Stimulated activated naive CD8-positive, alpha-beta T cell treated with anti-CD3 and anti-CD28 coated beads, Interleukin-15, Interleukin-2, amounts not matched to agents 100 U/mL and 50 U/mL, for 24 hours (primary cell): ENCODE measurements at regions not wholly inside any gene's neighbourhood (a gene's known extent, or its start where the extent isn't known, plus 50 kb on each side); places are given as distances from the start of the nearest gene placed in this dataset.

Experiments
- ATAC-seq: fragments of 150-1000 bp; cut with Tn5 transposase; one replicate; pipeline ENCODE4 v1.10.0; 2021
- DNase-seq: peaks from one replicate; pipeline ENCODE4 v3.0.0; 2021

DNA sequence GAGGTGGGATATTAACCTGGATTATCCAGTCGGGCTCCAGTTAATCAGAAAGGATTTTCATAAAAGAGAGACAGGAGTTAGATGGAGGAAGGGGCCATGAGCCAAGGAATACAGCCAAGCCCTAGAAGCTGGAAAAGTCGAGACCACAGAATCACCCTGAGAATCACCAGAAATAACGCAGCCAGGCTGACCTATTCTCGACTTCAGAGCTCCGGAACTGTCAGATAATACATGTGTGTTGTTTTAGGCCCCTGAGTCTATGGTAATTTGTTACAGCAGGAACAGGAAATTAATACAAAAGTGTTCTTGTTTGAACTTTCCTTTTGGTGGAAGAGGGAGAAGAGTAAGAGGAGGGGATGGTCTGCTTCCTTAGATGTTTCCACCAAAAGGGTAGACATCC lies 208.1 kb downstream of the JCAD start:
- DNase-seq, result no peak
- ATAC-seq, result no peak

DNA sequence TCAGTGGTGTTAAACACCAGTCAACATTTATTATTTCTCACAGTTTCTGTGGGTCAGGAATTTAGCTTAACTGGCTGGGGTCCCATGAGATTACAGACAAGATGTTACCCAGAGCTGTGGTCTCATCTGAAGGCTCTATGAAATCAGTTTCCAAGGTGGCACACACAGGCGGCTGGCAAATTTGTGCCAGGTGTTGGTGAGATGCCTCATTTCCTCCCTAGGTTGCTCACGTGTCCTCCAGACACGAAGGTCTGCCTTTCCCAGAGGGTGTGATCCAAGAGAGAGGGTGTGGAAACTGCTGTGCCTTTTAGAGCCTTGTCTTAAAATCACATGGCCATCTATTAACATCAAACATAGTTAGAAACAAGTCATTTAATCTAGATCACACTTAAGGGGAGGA lies 209.0 kb downstream of the JCAD start:
- DNase-seq (no peak), ATAC-seq (no peak)

DNA sequence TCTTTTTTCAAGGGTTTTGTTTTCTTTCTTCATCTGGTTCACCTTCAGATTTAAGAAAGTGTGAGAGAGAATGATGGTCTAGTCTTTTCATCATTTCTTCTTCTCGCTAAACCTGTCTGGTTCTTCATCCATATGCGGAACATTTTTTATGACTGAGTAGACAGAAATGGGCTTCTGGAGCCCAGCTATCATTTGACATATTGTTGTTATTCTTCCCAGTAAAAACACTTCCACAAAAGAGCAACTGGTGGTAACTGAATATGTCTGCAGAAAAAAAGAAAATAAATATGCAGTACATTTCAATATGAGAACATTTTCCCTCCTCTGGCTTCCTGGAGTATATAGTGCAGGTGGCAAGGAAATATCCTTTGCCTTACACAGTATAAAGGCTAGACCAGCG lies 209.5 kb downstream of the JCAD start:
- ATAC-seq (no peak), DNase-seq (no peak)

DNA sequence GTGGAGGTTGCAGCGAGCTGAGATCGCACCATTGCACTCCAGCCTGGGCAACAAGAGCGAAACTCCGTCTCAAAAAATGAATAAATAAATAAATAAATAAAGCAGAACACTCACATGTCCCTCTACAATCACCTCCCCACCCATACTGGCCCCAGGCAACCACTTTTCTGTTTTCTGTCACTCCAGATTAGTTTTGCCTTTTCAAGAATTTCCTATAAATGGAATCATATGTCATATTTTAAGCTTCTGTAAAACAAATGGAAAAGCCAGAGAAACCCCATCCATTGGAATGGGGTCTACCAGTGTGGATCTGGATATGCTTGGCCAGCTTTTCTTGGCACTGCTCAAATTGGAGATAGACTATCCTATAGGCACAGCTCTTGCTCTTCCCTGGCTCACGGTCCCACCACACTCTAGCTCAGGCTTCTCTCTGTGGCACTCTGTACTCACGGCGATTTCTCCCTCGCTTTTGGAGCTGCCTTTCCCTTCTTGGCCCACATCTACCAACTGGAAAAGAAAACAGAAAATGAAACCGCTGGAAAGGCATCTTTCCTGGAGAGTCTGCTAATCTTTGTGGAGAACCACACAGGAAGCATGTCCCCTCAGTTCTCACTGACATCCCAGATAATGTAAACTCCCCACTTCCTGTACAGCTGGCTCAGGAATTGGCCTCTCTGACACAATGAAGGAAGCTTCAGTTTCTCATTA lies 210.1 kb downstream of the JCAD start:
- ATAC-seq (no peak), DNase-seq (no peak)

DNA sequence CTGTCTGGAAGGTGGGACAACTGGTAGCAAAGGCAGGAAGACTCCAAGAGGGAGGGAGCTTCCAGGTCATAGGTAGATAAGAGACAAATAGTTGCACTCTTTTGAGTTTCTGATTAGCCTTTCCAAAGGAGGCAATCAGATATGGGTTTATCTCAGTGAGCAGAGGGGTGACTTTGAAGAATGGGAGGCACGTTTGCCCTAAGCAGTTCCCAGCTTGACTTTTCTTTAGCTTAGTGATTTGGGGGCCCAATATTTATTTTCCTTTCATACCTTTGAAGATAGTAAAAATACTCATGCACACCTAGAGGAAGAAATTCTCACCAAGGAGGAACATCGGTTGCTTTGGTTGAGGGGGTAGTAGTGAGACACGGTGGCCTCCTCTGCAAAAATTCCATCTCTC lies 212.1 kb upstream of the SVIL start:
- ATAC-seq (no peak), DNase-seq (no peak)

DNA sequence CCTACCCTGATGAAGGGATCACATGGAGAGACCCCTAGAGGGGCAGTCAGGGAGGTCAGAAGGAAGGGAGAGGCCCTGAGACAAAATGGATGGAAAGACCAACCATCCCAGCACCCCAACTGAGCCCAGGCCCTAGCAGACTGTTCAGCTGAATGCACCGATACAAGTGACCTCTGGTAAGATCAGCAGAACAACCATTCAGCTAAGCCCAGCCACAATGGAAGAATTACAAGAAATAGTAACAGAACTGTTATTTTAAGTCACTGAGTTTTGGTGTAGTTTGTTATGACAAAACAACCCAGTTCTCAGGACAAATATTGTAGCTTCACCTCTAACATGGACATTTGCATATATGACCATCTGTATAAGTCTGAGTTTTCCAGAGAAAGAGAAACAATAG lies 210.4 kb upstream of the SVIL start:
- ATAC-seq (no peak), DNase-seq (no peak)

DNA sequence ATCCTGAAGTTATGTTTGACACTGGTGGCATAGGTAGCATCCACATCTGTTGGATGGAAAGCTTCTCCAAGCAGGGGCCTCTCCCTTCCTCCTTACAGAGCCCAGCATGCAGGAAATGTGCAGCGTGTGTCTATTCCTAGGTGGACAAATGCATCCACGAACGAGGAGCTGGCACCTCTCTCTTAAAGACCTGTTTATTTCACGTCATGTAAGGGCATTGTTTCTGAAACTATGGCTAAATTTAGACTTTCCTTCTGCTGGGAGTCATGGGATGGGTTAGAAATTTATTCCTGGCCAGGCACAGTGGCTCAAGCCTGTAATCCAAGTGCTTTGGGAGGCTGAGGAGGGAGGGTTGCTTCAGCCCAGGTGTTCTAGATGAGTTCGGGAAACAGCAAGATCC lies 208.4 kb upstream of the SVIL start:
- no peak for DNase-seq
- no peak for ATAC-seq

DNA sequence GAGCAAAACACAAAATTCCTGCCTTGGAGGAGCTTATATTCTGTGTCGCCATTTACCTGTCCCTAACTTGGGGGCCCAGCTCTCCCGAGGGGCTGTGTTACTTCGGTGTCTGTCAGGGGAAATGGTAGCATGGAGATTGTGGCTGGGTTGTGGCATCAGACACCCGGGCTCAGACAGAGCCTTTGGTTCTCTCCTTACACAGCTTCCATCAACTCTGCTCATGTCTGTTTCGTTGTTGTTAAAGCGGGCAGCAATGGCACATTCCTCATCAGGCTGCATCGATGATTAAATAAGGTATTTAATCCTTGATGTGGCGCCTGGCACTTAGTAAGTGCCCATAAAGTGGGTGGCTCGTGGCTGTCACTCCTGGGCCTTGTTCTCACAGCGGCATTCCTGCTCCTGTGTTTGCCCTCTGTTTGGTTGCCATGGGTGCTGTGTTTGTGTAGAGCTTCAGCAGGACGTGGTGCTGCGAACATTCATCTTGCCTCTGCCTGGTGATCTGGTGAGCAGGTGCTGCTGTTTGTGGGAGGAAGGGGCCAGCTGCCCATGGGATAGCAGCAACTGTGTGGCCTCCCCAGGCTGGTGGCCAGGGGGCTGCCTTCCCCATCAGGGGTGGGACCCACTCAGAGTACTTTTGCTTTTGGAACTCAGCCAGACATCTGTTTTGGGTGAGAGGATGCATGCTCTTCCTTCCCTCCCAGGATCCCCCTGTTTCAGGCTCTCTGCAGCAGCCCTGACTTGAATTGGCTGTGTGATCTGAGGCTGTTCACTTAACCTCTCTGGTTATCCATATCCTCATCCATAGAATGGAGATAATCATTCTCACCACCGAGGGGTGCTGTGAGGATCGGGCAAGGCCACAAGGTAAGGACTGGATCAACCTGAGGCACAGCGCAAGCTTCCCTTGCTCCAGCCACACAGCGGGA lies 207.2 kb upstream of the SVIL start:
- ATAC-seq, result no peak
- no peak for DNase-seq

DNA sequence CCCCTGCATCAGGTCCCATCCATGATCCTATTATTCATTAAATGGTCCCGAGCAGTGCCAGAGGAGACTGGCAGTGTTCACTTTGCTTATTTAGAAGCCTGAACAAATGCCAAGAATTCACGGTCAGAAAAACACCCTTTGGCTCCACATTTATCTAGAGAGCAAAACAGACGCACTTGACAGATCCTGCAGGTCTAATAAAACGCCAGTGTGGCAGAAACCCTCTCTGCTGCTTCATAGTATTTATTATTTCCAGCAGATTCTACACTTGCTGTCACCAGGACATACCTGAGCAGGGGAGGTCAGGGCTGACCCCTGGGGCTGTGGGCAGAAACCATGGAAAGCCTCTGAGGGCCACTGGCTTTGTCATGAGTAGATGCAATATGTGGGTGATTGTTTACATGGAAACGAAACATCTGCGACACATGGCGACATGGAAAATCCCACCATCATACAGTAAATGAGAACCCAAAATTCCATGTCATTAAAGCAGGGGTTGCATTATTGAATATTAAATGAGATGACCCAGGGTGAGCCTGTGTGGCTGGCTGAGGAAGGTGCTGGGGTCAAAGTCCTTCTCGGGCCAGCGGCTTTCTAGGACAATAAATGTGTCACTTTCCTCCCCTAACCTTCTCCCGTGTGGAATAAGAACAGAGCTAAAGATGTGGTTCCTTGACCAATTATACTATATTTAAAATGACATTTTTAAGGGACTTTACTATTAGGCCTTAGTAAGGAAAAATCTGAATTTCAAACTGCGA lies 205.9 kb upstream of the SVIL start:
- ATAC-seq (no peak), DNase-seq (no peak)

DNA sequence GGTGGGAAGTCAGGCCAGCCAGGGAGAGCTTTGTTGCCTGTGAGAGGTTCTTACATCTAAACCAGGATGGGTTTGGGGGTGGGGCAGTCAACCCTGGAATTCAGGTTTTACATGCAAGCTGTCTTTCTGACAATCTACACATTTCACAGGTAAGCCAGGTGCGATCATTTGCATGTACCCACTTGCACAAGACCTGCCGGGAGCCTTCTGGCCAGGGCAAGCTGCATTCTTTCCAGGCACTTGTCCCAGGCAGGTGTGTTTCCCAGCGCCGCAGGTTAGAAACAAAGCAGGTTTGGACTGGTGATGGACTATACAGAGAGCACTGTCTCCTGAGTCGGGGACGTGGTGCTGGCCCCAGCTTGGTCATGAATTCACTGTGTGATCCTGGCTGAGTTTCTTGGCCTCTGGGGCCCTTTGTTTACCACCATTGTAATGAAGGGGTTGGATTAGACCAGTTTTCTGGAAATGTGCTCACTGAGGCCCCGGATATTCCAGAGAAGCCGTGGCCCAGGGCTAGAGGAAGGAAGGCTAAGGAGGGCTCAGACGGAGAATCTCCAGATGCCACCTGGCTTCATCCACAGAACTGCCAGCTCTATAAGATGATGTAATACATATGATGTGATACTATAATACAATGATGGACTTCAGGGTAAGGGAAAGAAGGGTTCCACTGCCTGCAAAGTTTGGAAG lies 205.2 kb upstream of the SVIL start:
- ATAC-seq, result no peak
- no peak for DNase-seq

DNA sequence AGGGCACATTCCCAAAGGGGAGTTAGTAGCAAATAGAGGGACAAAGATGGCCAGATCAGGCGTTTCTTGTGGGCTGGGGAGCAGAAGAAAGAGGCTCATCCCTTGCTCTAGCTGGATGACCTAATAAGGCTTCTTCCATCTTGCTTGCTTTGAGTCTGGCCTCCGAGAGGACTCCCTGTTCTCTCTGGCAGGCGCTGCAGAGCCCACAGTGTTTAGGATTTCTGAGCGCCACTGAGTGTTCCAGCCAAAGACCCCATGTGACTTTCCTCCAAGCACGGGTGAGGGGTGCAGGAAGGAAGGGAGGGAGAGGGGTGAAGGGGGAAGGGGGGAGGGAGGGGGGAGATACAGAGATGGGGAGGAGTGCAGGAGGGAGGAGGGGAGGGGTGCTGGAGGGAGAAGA lies 203.8 kb upstream of the SVIL start:
- DNase-seq (no peak), ATAC-seq (no peak)

DNA sequence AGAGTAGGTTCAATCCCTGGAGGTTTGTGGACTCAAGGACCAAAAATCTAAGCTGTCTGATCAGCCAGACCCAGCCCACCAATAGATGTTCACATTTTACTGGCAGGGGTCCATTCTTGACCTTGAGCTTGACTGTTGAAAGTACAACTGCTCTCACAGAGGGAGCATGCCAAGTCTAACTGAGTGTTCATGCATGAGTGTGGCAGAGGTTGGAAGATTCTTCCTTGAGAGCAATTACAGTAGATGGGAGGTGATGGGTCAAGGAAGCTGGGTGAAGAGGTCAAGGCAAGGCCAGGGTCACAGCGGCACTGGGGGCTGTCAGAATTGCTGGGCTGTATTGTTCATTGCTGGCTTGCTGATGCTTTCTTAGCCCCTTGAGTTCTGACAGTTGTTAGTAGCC lies 202.8 kb upstream of the SVIL start:
- DNase-seq (no peak), ATAC-seq (no peak)

DNA sequence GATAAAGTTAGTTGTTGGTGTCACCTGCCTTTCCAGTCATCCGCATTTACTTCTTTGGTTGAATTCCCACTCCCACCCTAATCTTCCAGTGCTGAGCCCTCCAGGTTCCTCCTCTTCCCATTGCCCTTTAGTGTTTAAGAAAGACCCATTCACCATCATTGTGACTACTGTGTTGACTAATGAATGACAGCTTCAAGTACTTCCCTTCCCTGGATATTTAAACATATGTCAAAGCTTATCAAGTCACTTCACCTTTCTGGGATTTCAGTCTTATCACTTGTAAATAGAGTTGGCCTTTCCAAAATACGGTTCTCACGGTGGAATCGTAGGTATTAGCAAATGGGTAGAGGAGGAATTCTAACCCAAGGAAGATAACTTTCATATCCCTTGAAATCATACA lies 201.6 kb upstream of the SVIL start:
- ATAC-seq (no peak), DNase-seq (no peak)

DNA sequence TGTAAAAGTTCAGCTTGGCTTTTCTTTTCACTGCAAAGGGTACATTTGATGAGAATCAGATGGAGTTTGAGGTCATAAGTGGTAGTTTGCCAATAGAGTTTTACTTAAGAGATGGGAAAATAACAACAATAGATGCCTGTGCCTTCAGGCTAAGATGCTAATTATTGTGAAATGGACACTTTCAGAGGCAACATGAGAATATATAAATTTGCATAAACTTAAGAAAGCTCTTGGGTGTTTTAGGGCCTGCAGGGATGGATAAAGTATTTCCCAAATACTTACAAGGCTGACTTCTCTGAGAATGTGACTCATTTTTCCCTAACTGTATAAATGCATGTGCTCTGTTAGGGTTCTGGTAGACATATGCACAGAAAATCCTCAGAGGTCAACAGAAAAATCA lies 200.3 kb upstream of the SVIL start:
- no peak for ATAC-seq

DNA sequence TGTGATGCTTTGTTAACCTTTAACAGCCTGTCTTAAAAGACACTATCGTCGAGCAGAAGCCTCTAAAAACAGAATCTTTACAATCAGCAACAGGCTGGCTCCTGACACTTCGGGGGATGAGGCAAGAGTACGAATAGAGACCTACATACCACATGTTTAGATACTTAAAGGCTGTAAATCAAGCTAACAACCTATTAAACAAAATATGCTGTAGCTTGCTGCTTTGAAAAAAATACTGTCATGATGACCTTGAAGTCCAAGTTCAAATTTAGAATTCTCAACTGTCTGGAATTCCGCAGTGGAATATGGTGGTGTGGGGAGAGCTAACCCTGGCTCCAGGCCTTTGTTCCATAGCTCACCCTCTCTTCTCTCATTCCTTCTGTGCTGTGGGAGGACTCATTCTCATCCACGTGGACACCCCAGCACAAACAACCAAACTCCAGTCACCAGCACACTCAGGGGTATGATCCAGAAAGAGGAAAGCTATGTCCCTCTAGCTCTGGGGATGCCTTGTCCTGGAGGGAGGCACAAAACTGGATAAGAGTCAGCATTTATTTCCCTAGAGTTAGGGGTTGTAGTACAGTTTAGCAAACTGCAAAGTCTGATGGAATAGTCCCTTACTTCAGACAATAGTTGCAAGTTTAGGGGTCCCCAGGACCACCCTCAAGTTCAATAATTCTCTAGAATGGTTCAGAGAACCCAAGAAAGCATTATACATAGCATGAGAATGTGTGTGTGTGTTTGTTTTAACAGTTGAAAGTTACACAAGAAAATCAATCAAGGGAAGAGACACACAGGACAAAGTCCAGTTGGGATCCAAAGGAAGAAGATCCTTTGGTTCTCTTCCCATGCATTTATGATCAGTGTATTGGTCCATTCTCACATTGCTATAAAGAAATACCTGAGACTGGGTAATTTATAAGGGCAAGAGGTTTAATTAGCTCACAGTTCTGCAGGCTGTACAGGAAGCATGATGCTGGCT lies 196.1 kb upstream of the SVIL start:
- no peak for ATAC-seq
- no peak for DNase-seq

More for the DNA sequence above, 200.3 kb upstream of the SVIL start:
- no peak for DNase-seq

DNA sequence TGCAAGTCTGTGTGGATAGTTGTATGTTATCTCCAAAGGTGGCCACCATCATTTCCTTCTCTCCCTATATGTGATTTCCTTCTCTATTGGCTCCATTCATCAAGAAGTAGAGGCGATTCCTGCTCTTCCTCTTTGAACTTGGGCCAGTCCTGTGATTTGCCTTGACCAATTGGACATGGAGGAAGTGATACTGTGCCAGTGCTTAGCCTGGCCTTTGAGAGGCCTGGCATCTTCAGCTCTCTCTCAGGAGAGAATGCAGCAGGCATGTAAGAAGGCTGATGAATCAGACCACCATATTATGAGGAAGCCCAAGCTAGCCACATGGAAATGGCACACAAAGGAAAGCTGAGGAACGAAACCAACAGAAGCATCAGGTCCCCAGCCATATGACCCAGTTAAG lies 195.0 kb upstream of the SVIL start:
- no peak for DNase-seq
- no peak for ATAC-seq

DNA sequence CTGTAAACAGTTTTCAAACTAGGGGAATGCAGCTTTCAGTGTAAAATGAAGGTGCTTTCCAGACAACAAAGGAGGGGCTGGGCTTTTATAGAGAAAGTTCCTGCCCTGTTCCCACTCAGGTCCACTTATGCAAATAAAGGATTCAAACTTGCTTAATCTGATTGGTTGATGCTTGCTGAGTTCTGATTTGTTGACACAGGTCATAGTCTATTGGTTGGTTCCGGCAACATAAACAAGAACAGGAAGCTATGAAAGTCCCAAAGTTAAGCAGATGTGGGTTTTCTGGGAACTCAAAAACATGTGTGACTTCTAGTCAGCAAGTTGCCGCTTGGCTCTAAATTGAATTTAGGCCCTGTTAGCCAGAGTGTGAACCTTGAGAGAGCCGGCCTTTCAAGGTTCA lies 194.2 kb upstream of the SVIL start:
- ATAC-seq (no peak), DNase-seq (no peak)

DNA sequence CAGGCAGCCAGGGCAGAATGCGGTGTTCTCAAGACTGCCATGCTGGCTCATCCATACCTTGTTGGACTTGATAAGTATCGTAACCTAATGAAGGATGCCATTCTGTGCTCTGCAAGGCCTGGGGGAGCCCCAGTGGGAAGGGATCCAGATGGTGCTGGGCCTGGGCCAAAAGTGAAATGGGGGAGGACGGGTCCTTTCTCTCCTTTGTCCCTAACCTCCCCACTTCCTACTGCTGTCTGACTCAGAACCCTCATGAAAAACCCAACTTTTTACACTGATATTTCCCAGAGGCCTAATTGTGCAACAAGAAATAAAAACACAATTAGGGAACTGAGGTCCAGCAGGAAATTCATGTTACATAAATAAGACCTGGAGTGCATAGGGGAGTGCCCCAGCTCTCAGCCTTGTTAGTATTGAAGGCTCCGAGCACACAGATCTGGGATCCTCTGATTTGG lies 193.7 kb upstream of the SVIL start:
- DNase-seq (no peak), ATAC-seq (no peak)

DNA sequence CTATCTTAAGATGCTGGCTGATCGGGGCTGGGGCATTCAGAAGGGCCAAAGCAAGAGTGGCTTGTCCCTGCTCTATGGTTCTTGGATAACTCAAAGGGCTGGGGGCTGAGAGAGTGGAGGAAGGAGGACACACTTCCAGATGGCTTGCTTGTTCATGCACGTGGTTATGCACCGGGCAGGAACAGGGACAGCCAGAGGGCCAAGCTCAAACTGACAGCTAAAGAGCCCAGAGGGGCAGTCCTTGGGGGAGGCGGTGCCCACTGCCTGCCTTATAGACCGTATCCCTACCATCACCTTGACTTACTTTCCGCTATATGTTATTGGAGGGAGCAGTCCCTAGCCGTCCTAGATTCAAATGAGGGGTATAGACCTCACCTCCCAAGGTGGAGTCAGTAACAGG lies 192.7 kb upstream of the SVIL start:
- DNase-seq (no peak), ATAC-seq (no peak)

DNA sequence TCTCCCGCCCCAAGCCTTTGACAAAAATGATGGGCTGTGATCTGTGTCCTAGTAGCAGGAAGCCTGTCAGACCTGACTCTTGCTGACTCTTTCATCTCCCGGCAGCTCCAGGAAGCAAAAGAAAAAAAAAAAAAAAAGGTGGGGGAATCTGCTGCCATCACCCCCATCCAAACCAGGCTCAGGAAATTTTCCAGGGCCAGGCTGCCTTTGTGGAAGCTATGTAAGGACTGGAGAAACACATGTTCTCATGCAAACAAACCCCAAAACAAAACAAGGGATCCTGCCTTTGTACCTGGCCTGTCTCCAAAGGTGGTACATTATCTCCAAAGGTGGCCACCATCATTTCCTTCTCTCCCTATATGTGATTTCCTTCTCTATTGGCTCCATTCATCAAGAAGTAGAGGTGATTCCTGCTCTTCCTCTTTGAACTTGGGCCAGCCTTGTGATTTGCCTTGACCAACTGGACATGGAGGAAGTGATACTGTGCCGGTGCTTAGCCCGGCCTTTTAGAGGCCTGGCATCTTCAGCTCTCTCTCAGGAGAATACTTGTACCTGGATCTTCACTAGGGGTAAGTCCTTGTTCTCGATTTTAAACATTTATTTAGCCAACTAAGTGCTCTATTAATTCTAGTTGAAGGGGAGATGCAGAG lies 192.2 kb upstream of the SVIL start:
- DNase-seq (no peak), ATAC-seq (no peak)

DNA sequence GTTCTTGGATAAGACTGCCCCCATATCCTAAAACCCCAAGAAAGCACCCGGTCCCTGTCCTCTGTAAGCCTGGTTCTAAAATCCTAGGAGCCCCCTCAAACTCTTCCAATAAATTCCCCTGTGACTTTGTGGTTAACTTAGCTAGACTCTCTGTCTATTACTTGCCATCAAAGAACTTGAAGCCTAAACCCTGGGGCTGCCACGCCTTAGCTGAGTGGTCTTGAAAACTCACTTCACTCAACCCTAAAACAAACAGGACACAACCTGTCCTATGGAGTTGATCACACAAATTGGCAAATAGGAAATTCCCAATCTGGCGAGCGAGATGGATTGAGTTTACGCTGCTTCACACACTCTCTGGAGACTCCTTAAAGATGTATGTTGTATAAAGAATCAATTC lies 191.4 kb upstream of the SVIL start:
- ATAC-seq (no peak), DNase-seq (no peak)
